GF-D8 (cell line): ENCODE measurements at regions not wholly inside any gene's neighbourhood (a gene's known extent, or its start where the extent isn't known, plus 50 kb on each side); places are given as distances from the start of the nearest gene placed in this dataset.
"Not testable (repeated sequence)": the region's sequence is repeated elsewhere in the genome, so short reads cannot be mapped to it uniquely, and the experiment has no call there.

Source experiments
- DNase-seq: peaks from one replicate; lab custom pipeline; 2025; lab: John Stamatoyannopoulos, UW

GRCh38 chr2:149709496-149710263 is 122.1 kb upstream of the MMADHC start:
- DNase-seq = no peak

GRCh38 chr2:149703281-149703680 is 115.7 kb upstream of the MMADHC start:
- no peak for DNase-seq

GRCh38 chr2:149702571-149702970 is 115.0 kb upstream of the MMADHC start:
- no peak for DNase-seq

GRCh38 chr2:149701241-149701640 is 113.7 kb upstream of the MMADHC start:
- DNase-seq = no peak

- DNase-seq = no peak
Observed at GRCh38 chr2:149692961-149693396, 105.4 kb upstream of the MMADHC start.

GRCh38 chr2:149690825-149691224 is 103.2 kb upstream of the MMADHC start:
- DNase-seq = no peak

GRCh38 chr2:149687052-149687427 is 99.5 kb upstream of the MMADHC start:
- DNase-seq = no peak

GRCh38 chr2:149686136-149687051 is 98.8 kb upstream of the MMADHC start:
- DNase-seq = no peak

GRCh38 chr2:149685401-149685800 is 97.8 kb upstream of the MMADHC start:
- DNase-seq = not testable (repeated sequence)

GRCh38 chr2:149679286-149679685 is 91.7 kb upstream of the MMADHC start:
- DNase-seq = no peak

GRCh38 chr2:149677416-149677815 is 89.8 kb upstream of the MMADHC start:
- DNase-seq = no peak

GRCh38 chr2:149670086-149670485 is 82.5 kb upstream of the MMADHC start:
- no peak for DNase-seq

GRCh38 chr2:149666809-149667320 is 79.3 kb upstream of the MMADHC start:
- DNase-seq = no peak

- no peak for DNase-seq
Observed at GRCh38 chr2:149664896-149665295, 77.3 kb upstream of the MMADHC start.

- DNase-seq = no peak
Observed at GRCh38 chr2:149662556-149662955, 75.0 kb upstream of the MMADHC start.

- no peak for DNase-seq
Observed at GRCh38 chr2:149661844-149662243, 74.3 kb upstream of the MMADHC start.

- DNase-seq = no peak
Observed at GRCh38 chr2:149658553-149658952, 71.0 kb upstream of the MMADHC start.

GRCh38 chr2:149657401-149658040 is 69.9 kb upstream of the MMADHC start:
- no peak for DNase-seq

- DNase-seq = no peak
Observed at GRCh38 chr2:149656996-149657395, 69.4 kb upstream of the MMADHC start.

- DNase-seq = no peak
Observed at GRCh38 chr2:149653831-149654445, 66.4 kb upstream of the MMADHC start.

- no peak for DNase-seq
Observed at GRCh38 chr2:149652926-149653325, 65.4 kb upstream of the MMADHC start.

- no peak for DNase-seq
Observed at GRCh38 chr2:149652526-149652925, 65.0 kb upstream of the MMADHC start.
